ENCODE measurements at regions not wholly inside any gene's neighbourhood (a gene's known extent, or its start where the extent isn't known, plus 50 kb on each side); places are given as distances from the start of the nearest gene placed in this dataset.

- TF ChIP-seq, protein P1, sequence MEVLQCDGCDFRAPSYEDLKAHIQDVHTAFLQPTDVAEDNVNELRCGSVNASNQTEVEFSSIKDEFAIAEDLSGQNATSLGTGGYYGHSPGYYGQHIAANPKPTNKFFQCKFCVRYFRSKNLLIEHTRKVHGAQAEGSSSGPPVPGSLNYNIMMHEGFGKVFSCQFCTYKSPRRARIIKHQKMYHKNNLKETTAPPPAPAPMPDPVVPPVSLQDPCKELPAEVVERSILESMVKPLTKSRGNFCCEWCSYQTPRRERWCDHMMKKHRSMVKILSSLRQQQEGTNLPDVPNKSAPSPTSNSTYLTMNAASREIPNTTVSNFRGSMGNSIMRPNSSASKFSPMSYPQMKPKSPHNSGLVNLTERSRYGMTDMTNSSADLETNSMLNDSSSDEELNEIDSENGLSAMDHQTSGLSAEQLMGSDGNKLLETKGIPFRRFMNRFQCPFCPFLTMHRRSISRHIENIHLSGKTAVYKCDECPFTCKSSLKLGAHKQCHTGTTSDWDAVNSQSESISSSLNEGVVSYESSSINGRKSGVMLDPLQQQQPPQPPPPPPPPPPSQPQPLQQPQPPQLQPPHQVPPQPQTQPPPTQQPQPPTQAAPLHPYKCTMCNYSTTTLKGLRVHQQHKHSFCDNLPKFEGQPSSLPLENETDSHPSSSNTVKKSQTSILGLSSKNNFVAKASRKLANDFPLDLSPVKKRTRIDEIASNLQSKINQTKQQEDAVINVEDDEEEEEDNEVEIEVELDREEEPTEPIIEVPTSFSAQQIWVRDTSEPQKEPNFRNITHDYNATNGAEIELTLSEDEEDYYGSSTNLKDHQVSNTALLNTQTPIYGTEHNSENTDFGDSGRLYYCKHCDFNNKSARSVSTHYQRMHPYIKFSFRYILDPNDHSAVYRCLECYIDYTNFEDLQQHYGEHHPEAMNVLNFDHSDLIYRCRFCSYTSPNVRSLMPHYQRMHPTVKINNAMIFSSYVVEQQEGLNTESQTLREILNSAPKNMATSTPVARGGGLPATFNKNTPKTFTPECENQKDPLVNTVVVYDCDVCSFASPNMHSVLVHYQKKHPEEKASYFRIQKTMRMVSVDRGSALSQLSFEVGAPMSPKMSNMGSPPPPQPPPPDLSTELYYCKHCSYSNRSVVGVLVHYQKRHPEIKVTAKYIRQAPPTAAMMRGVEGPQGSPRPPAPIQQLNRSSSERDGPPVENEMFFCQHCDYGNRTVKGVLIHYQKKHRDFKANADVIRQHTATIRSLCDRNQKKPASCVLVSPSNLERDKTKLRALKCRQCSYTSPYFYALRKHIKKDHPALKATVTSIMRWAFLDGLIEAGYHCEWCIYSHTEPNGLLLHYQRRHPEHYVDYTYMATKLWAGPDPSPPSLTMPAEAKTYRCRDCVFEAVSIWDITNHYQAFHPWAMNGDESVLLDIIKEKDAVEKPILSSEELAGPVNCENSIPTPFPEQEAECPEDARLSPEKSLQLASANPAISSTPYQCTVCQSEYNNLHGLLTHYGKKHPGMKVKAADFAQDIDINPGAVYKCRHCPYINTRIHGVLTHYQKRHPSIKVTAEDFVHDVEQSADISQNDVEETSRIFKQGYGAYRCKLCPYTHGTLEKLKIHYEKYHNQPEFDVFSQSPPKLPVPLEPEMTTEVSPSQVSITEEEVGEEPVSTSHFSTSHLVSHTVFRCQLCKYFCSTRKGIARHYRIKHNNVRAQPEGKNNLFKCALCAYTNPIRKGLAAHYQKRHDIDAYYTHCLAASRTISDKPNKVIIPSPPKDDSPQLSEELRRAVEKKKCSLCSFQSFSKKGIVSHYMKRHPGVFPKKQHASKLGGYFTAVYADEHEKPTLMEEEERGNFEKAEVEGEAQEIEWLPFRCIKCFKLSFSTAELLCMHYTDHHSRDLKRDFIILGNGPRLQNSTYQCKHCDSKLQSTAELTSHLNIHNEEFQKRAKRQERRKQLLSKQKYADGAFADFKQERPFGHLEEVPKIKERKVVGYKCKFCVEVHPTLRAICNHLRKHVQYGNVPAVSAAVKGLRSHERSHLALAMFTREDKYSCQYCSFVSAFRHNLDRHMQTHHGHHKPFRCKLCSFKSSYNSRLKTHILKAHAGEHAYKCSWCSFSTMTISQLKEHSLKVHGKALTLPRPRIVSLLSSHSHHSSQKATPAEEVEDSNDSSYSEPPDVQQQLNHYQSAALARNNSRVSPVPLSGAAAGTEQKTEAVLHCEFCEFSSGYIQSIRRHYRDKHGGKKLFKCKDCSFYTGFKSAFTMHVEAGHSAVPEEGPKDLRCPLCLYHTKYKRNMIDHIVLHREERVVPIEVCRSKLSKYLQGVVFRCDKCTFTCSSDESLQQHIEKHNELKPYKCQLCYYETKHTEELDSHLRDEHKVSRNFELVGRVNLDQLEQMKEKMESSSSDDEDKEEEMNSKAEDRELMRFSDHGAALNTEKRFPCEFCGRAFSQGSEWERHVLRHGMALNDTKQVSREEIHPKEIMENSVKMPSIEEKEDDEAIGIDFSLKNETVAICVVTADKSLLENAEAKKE (CRISPR knock-in tag; IDR thresholded peaks at IDR 0.05) = no peak
- TF ChIP-seq, protein P2, sequence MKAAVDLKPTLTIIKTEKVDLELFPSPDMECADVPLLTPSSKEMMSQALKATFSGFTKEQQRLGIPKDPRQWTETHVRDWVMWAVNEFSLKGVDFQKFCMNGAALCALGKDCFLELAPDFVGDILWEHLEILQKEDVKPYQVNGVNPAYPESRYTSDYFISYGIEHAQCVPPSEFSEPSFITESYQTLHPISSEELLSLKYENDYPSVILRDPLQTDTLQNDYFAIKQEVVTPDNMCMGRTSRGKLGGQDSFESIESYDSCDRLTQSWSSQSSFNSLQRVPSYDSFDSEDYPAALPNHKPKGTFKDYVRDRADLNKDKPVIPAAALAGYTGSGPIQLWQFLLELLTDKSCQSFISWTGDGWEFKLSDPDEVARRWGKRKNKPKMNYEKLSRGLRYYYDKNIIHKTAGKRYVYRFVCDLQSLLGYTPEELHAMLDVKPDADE (IDR thresholded peaks at IDR 0.05) = no peak
- TF ChIP-seq CREB1 (CRISPR knock-in tag; IDR thresholded peaks at IDR 0.05; ENCODE audit: low read depth) = no peak
- no peak for TF ChIP-seq EZH2 (IDR thresholded peaks at IDR 0.05; ENCODE audit: low read depth, unreplicated experiment)
- no peak for TF ChIP-seq EZH2phosphoT487 (IDR thresholded peaks at IDR 0.05; ENCODE audit: unreplicated experiment)
- no peak for TF ChIP-seq JUNB (IDR thresholded peaks at IDR 0.05; ENCODE audit: unreplicated experiment)
Measured at GRCh38 chr14:53710615-53711014, 246.0 kb downstream of the BMP4 start (continued).

DNA sequence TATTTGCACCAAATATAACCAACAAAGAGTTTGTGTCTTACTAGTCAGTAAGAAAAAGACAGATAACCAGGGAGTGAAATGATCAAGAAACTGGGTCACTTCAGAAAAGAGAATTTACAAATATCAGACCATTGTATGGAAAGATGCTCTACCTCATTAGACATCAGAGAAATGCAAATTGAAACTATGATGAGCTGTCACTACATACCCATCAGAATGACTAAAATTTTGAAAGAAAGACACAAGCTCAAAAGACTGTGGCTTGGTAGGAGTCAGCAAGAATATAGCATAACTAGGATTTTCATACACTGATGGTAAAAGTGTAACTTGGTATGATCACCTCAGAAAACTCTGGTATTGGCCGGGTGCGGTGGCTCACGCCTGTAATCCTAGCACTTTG lies 247.2 kb downstream of the BMP4 start:
- no peak for ATAC-seq
- TF ChIP-seq, protein P1 (CRISPR knock-in tag; IDR thresholded peaks at IDR 0.05) = no peak
- no peak for TF ChIP-seq NANOG (IDR thresholded peaks at IDR 0.05; ENCODE audit: borderline replicate concordance)
- no peak for TF ChIP-seq ZNF331 (CRISPR knock-in tag; IDR thresholded peaks at IDR 0.05; ENCODE audit: low read depth)
- no peak for TF ChIP-seq CREB1 (CRISPR knock-in tag; IDR thresholded peaks at IDR 0.05; ENCODE audit: low read depth)

More for the DNA sequence above, 247.2 kb downstream of the BMP4 start:
- Histone ChIP-seq H3K4me3 (no peak overlapping the region), H3K27me3 (ENCODE audit: insufficient read depth) (no peaks in the 10 kb centered on the region), H3K79me2 (replicated peaks; ENCODE audit: insufficient read depth) (no peaks in the 10 kb centered on the region), H3F3A (replicated peaks; ENCODE audit: low read depth) (no peaks in the 10 kb centered on the region), H3K4me2 (no peak overlapping the region), H3K9me2 (ENCODE audit: insufficient read depth) (peaks cover 4% of the 10 kb centered on the region; the same call in 1 of the 2 replicates), H2AFZ (no peak overlapping the region), H3K36me3 (ENCODE audit: insufficient read depth) (peaks cover 3% of the 10 kb centered on the region; the same call in 1 of the 2 replicates), H3K27ac (ENCODE audit: low read depth) (no peak overlapping the region), H3K4me1 (ENCODE audit: insufficient read depth) (no peaks in the 10 kb centered on the region; the same call in 1 of the 2 replicates), H4K20me1 (replicated peaks; ENCODE audit: insufficient read depth) (no peaks in the 10 kb centered on the region)
- H3K9me3 Mint-ChIP-seq = 0 out of 3 replicates have a peak, but pooled peaks cover 2% of the 10 kb centered on the region
- peaks cover 5% of the 10 kb centered on the region; the same call in 2 of the 3 replicates for H3K4me1 Mint-ChIP-seq
- peaks cover 5% of the 10 kb centered on the region for H3K27me3 Mint-ChIP-seq (ENCODE audit: insufficient read depth, low read depth, poor library complexity)
- no peak overlapping the region for H3K4me3 Mint-ChIP-seq
- no peak for DNase-seq (ENCODE audit: low spot score)
- H3K36me3 Mint-ChIP-seq (ENCODE audit: low read depth) = no peaks in the 10 kb centered on the region
- no peak overlapping the region for H3K27ac Mint-ChIP-seq

Measured in GM23338 (cell line).